ENCODE measurements at regions not wholly inside any gene's neighbourhood (a gene's known extent, or its start where the extent isn't known, plus 50 kb on each side); places are given as distances from the start of the nearest gene placed in this dataset.

DNA sequence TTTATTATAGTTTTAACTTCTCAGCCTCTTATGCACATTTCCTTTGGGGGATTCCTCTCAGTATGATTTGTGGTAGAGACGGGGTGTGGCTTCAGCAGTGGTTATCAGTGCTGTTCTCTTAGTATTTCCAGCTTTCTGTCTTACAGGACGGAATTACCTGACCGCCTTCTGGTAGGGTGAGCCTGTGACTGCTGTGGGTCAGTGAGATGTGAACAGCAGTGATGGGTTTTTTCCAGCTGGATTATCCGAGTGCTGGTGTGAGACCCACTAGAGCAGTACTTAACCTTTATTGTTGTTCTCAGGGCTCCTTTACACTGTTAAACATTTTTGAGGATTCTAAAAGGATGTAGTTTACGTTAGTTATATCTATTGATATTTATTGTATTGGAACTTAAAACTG is 135.2 kb downstream of the SLIT2 start:
- TF ChIP-seq, protein P1, sequence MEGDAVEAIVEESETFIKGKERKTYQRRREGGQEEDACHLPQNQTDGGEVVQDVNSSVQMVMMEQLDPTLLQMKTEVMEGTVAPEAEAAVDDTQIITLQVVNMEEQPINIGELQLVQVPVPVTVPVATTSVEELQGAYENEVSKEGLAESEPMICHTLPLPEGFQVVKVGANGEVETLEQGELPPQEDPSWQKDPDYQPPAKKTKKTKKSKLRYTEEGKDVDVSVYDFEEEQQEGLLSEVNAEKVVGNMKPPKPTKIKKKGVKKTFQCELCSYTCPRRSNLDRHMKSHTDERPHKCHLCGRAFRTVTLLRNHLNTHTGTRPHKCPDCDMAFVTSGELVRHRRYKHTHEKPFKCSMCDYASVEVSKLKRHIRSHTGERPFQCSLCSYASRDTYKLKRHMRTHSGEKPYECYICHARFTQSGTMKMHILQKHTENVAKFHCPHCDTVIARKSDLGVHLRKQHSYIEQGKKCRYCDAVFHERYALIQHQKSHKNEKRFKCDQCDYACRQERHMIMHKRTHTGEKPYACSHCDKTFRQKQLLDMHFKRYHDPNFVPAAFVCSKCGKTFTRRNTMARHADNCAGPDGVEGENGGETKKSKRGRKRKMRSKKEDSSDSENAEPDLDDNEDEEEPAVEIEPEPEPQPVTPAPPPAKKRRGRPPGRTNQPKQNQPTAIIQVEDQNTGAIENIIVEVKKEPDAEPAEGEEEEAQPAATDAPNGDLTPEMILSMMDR (IDR thresholded peaks at IDR 0.05 in 2 of 3, conservative IDR thresholded peaks at IDR 0.05 in 1 of 3; ENCODE audit: insufficient read depth in 2 of 3, low read depth in 1 of 3, low read length in 3 of 3) = no peak
- TF ChIP-seq POLR2A (conservative IDR thresholded peaks at IDR 0.05) (no peak), CREB1 (IDR thresholded peaks at IDR 0.05) (no peak), CREB1 (CRISPR knock-in tag; IDR thresholded peaks at IDR 0.05) (no peak), HNRNPK (IDR thresholded peaks at IDR 0.05; ENCODE audit: low read depth, low read length, poor library complexity, severe bottlenecking) (no peak), SIX5 (IDR thresholded peaks at IDR 0.05; ENCODE audit: borderline replicate concordance in 1 of 2, insufficient read depth in 1 of 2, low read depth in 1 of 2, low read length in 2 of 2) (no peak), GTF2F1 (IDR thresholded peaks at IDR 0.05; ENCODE audit: low read depth, low read length) (no peak), SMAD2 (IDR thresholded peaks at IDR 0.05; ENCODE audit: low read depth, low read length) (no peak), ZEB2 (IDR thresholded peaks at IDR 0.05) (no peak), PHF21A (IDR thresholded peaks at IDR 0.05; ENCODE audit: borderline replicate concordance, low read depth) (no peak), SNAPC5 (CRISPR knock-in tag; IDR thresholded peaks at IDR 0.05) (no peak)
- TF ChIP-seq, protein P2, sequence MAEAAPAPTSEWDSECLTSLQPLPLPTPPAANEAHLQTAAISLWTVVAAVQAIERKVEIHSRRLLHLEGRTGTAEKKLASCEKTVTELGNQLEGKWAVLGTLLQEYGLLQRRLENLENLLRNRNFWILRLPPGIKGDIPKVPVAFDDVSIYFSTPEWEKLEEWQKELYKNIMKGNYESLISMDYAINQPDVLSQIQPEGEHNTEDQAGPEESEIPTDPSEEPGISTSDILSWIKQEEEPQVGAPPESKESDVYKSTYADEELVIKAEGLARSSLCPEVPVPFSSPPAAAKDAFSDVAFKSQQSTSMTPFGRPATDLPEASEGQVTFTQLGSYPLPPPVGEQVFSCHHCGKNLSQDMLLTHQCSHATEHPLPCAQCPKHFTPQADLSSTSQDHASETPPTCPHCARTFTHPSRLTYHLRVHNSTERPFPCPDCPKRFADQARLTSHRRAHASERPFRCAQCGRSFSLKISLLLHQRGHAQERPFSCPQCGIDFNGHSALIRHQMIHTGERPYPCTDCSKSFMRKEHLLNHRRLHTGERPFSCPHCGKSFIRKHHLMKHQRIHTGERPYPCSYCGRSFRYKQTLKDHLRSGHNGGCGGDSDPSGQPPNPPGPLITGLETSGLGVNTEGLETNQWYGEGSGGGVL (CRISPR knock-in tag; IDR thresholded peaks at IDR 0.05) = no peak
